ENCODE measurements at regions not wholly inside any gene's neighbourhood (a gene's known extent, or its start where the extent isn't known, plus 50 kb on each side); places are given as distances from the start of the nearest gene placed in this dataset.

- H3K27me3 Mint-ChIP-seq (ENCODE audit: low read depth in 3 of 3), result peaks cover 0 to 2% (median 0%) of the 10 kb centered on the region in 3 donors
- WGBS (ENCODE audit: insufficient coverage), result 53% methylated on average over 2 of the region's 2 CpGs
These were observed 76.9 kb upstream of the ZC3H11B start for GRCh38 chr1:219689774-219690173.

GRCh38 chr1:219687779-219688178 lies 74.9 kb upstream of the ZC3H11B start:
- no peak for DNase-seq
- peaks cover 0 to 4% (median 0%) of the 10 kb centered on the region in 3 donors for H3K27me3 Mint-ChIP-seq (ENCODE audit: low read depth in 3 of 3)
- no peak overlapping the region for H3K4me2 ChIP-seq (replicated peaks; ENCODE audit: extremely low read depth, low read length, poor library complexity, severe bottlenecking)
- no peaks in the 10 kb centered on the region for H4K20me1 ChIP-seq (ENCODE audit: insufficient read depth, low read length)
- no peaks in the 10 kb centered on the region for H3K36me3 Mint-ChIP-seq
- H3K4me3 ChIP-seq (replicated peaks in 1 of 3; ENCODE audit: low read depth in 2 of 3, low read length in 3 of 3), result no peak overlapping the region
- no peak overlapping the region for H3K9ac ChIP-seq (ENCODE audit: insufficient read depth, low read length, poor library complexity, severe bottlenecking)
- H3K4me1 ChIP-seq (ENCODE audit: control insufficient read depth in 1 of 2, insufficient read depth in 2 of 2, low read length in 2 of 2), result no peaks in the 10 kb centered on the region
- H3K4me3 Mint-ChIP-seq, result no peak overlapping the region
- H2AFZ ChIP-seq (ENCODE audit: insufficient read depth, low read depth, low read length, poor library complexity, severe bottlenecking), result no peak overlapping the region
- no peaks in the 10 kb centered on the region for H3K9me3 ChIP-seq (replicated peaks in 1 of 2; ENCODE audit: control insufficient read depth in 1 of 2, insufficient read depth in 1 of 2, low read length in 2 of 2)
- intact Hi-C loops (cut with micrococcal nuclease), result no loop called here
- H3K36me3 ChIP-seq (replicated peaks in 1 of 2; ENCODE audit: control insufficient read depth in 1 of 2, insufficient read depth in 2 of 2, low read length in 2 of 2), result no peaks in the 10 kb centered on the region
- H3K79me2 ChIP-seq (ENCODE audit: insufficient read depth, low read length), result no peaks in the 10 kb centered on the region
- no peak for TF ChIP-seq CTCF (IDR thresholded peaks at IDR 0.05)
- H3K27ac Mint-ChIP-seq, result no peak overlapping the region
- no peaks in the 10 kb centered on the region for H3K4me1 Mint-ChIP-seq
- no peak overlapping the region for H3K27ac ChIP-seq (ENCODE audit: low read depth in 1 of 2, low read length in 2 of 2)
- no peaks in the 10 kb centered on the region for H3K27me3 ChIP-seq (ENCODE audit: control insufficient read depth in 2 of 2, insufficient read depth in 2 of 2, low read length in 2 of 2)
- H3K9me3 Mint-ChIP-seq, result peaks cover 0 to 2% (median 0%) of the 10 kb centered on the region in 7 donors

More at GRCh38 chr1:219689774-219690173, 76.9 kb upstream of the ZC3H11B start:
- Mint-ChIP-seq H3K4me1 (no peaks in the 10 kb centered on the region), H3K27ac (no peak overlapping the region), H3K9me3 (peaks cover 0 to 2% (median 0%) of the 10 kb centered on the region in 7 donors), H3K36me3 (no peaks in the 10 kb centered on the region), H3K4me3 (no peak overlapping the region)
- H3K79me2 ChIP-seq (ENCODE audit: insufficient read depth, low read length), result no peaks in the 10 kb centered on the region
- no peak overlapping the region for H2AFZ ChIP-seq (ENCODE audit: insufficient read depth, low read depth, low read length, poor library complexity, severe bottlenecking)
- no peaks in the 10 kb centered on the region for H3K9me3 ChIP-seq (replicated peaks in 1 of 2; ENCODE audit: control insufficient read depth in 1 of 2, insufficient read depth in 1 of 2, low read length in 2 of 2)
- H3K36me3 ChIP-seq (replicated peaks in 1 of 2; ENCODE audit: control insufficient read depth in 1 of 2, insufficient read depth in 2 of 2, low read length in 2 of 2), result no peaks in the 10 kb centered on the region
- no peaks in the 10 kb centered on the region for H4K20me1 ChIP-seq (ENCODE audit: insufficient read depth, low read length)
- H3K27me3 ChIP-seq (ENCODE audit: control insufficient read depth in 2 of 2, insufficient read depth in 2 of 2, low read length in 2 of 2), result no peaks in the 10 kb centered on the region
- no peak overlapping the region for H3K4me3 ChIP-seq (replicated peaks in 1 of 3; ENCODE audit: low read depth in 2 of 3, low read length in 3 of 3)
- no peaks in the 10 kb centered on the region for H3K4me1 ChIP-seq (ENCODE audit: control insufficient read depth in 1 of 2, insufficient read depth in 2 of 2, low read length in 2 of 2)
- intact Hi-C loops (cut with micrococcal nuclease), result no loop called here
- DNase-seq, result no peak
- no peak overlapping the region for H3K27ac ChIP-seq (ENCODE audit: low read depth in 1 of 2, low read length in 2 of 2)
- no peak overlapping the region for H3K4me2 ChIP-seq (replicated peaks; ENCODE audit: extremely low read depth, low read length, poor library complexity, severe bottlenecking)
- no peak for TF ChIP-seq CTCF (IDR thresholded peaks at IDR 0.05)
- H3K9ac ChIP-seq (ENCODE audit: insufficient read depth, low read length, poor library complexity, severe bottlenecking), result no peak overlapping the region
